ENCODE measurements at regions not wholly inside any gene's neighbourhood (a gene's known extent, or its start where the extent isn't known, plus 50 kb on each side); places are given as distances from the start of the nearest gene placed in this dataset.

GRCh38 chr4:133046156-133046555 is 102.9 kb upstream of the PCDH10 start:
- Histone ChIP-seq H3K36me3 (no peaks in the 10 kb centered on the region), H3K4me1 (no peaks in the 10 kb centered on the region), H3K9me3 (no peaks in the 10 kb centered on the region), H3K4me3 (no peak overlapping the region), H3K27me3 (no peaks in the 10 kb centered on the region), H3K27ac (no peak overlapping the region)
- no peak for TF ChIP-seq POLR2AphosphoS5 (IDR thresholded peaks at IDR 0.05)
- intact Hi-C loops (cut with DNase I; ENCODE audit: low total_unique reads): loop anchor here (10.0 kb wide), 1 partner anchor 671 kb away; no protein-coding TSS in a partner anchor
- no peak for DNase-seq (ENCODE audit: low spot score in 2 of 2)

GRCh38 chr4:133058701-133059100 is 90.4 kb upstream of the PCDH10 start:
- Histone ChIP-seq H3K4me3 (no peak overlapping the region), H3K9me3 (peaks cover 0 to under 1% of the 10 kb centered on the region in 2 donors), H3K36me3 (no peaks in the 10 kb centered on the region), H3K27ac (no peak overlapping the region), H3K27me3 (no peaks in the 10 kb centered on the region), H3K4me1 (no peaks in the 10 kb centered on the region)
- intact Hi-C loops (cut with DNase I; ENCODE audit: low total_unique reads): no loop called here
- DNase-seq (ENCODE audit: low spot score in 2 of 2): no peak
- TF ChIP-seq CTCF (IDR thresholded peaks at IDR 0.05): no peak
- TF ChIP-seq POLR2A (IDR thresholded peaks at IDR 0.05): no peak
- no peak for TF ChIP-seq POLR2AphosphoS5 (IDR thresholded peaks at IDR 0.05)

- no peaks in the 10 kb centered on the region for H3K27me3 ChIP-seq
- intact Hi-C loops (cut with DNase I; ENCODE audit: low total_unique reads): no loop called here
- DNase-seq (ENCODE audit: low spot score in 2 of 2): no peak
- no peak overlapping the region for H3K4me3 ChIP-seq
- H3K36me3 ChIP-seq: no peaks in the 10 kb centered on the region
- H3K9me3 ChIP-seq: no peaks in the 10 kb centered on the region
- no peaks in the 10 kb centered on the region for H3K4me1 ChIP-seq
- H3K27ac ChIP-seq: no peak overlapping the region
- TF ChIP-seq CTCF (IDR thresholded peaks at IDR 0.05) (no peak), POLR2A (IDR thresholded peaks at IDR 0.05) (no peak), POLR2AphosphoS5 (IDR thresholded peaks at IDR 0.05) (no peak)
Observed at GRCh38 chr4:133059117-133059516, 90.0 kb upstream of the PCDH10 start.

- Histone ChIP-seq H3K4me1 (no peaks in the 10 kb centered on the region), H3K27ac (no peak overlapping the region), H3K4me3 (no peak overlapping the region), H3K27me3 (no peaks in the 10 kb centered on the region), H3K9me3 (peaks cover 0 to 8% of the 10 kb centered on the region in 2 donors), H3K36me3 (no peaks in the 10 kb centered on the region)
- no peak for TF ChIP-seq CTCF (IDR thresholded peaks at IDR 0.05)
- TF ChIP-seq POLR2A (IDR thresholded peaks at IDR 0.05): no peak
- TF ChIP-seq POLR2AphosphoS5 (IDR thresholded peaks at IDR 0.05): no peak
- no peak for DNase-seq (ENCODE audit: low spot score in 2 of 2)
- intact Hi-C loops (cut with DNase I; ENCODE audit: low total_unique reads): no loop called here
Observed at GRCh38 chr4:133062851-133063250, 86.2 kb upstream of the PCDH10 start.

- no peak overlapping the region for H3K27ac ChIP-seq
- DNase-seq (ENCODE audit: low spot score in 2 of 2): no peak
- no peaks in the 10 kb centered on the region for H3K4me1 ChIP-seq
- no peaks in the 10 kb centered on the region for H3K36me3 ChIP-seq
- H3K27me3 ChIP-seq: no peaks in the 10 kb centered on the region
- peaks cover 8 to 33% of the 10 kb centered on the region in 2 donors for H3K9me3 ChIP-seq
- TF ChIP-seq POLR2AphosphoS5 (IDR thresholded peaks at IDR 0.05) (no peak), CTCF (IDR thresholded peaks at IDR 0.05) (no peak), POLR2A (IDR thresholded peaks at IDR 0.05) (no peak)
- intact Hi-C loops (cut with DNase I; ENCODE audit: low total_unique reads): no loop called here
- H3K4me3 ChIP-seq: no peak overlapping the region
Observed at GRCh38 chr4:133068083-133068482, 81.0 kb upstream of the PCDH10 start.

GRCh38 chr4:133081246-133081645 is 67.8 kb upstream of the PCDH10 start:
- Histone ChIP-seq H3K4me3 (no peak overlapping the region), H3K9me3 (peaks cover 0 to 7% of the 10 kb centered on the region in 2 donors), H3K36me3 (no peaks in the 10 kb centered on the region), H3K4me1 (no peaks in the 10 kb centered on the region), H3K27ac (no peak overlapping the region), H3K27me3 (no peaks in the 10 kb centered on the region)
- no peak for DNase-seq (ENCODE audit: low spot score in 2 of 2)
- intact Hi-C loops (cut with DNase I; ENCODE audit: low total_unique reads): no loop called here
- TF ChIP-seq POLR2AphosphoS5 (IDR thresholded peaks at IDR 0.05): no peak
- no peak for TF ChIP-seq POLR2A (IDR thresholded peaks at IDR 0.05)
- TF ChIP-seq CTCF (IDR thresholded peaks at IDR 0.05): no peak

Measured in breast epithelium (tissue), 4 donors.